Calu3 (cell line): ENCODE measurements at regions not wholly inside any gene's neighbourhood (a gene's known extent, or its start where the extent isn't known, plus 50 kb on each side); places are given as distances from the start of the nearest gene placed in this dataset.

ENCODE experiments used
- BruUV-seq: library from RNA; stranded (reverse); fragments of 400-500 nt; replicated peaks from 2 replicates; lab custom pipeline; 2021; lab: Mats Ljungman, UMichigan
- CTCF ChIA-PET: fragments of 300-600 bp; sonication (Branson Sonifier 250); formaldehyde crosslinking; loops from one replicate; lab custom pipeline; 2022; ENCODE audit warnings: antibody characterized with exemption; lab: Charles Lee
- DNase-seq: peaks from one replicate; pipeline ENCODE4 v3.0.0; 2022
- H3K27ac Mint-ChIP-seq: one replicate; pipeline ENCODE4 v1.8.0; 2022; ENCODE audit warnings: mixed read lengths; ENCODE audit not compliant: unreplicated experiment
- H3K27me3 Mint-ChIP-seq: one replicate; pipeline ENCODE4 v1.8.0; 2022; ENCODE audit warnings: mixed read lengths; ENCODE audit not compliant: unreplicated experiment
- H3K36me3 Mint-ChIP-seq: one replicate; pipeline ENCODE4 v1.8.0; 2022; ENCODE audit warnings: mild to moderate bottlenecking, moderate library complexity, mixed read lengths; ENCODE audit not compliant: insufficient read depth, unreplicated experiment
- H3K4me1 Mint-ChIP-seq: one replicate; pipeline ENCODE4 v1.8.0; 2022; ENCODE audit warnings: mild to moderate bottlenecking, low read depth, mixed read lengths; ENCODE audit not compliant: unreplicated experiment
- H3K4me3 Mint-ChIP-seq: one replicate; pipeline ENCODE4 v1.8.0; 2022; ENCODE audit warnings: mild to moderate bottlenecking, low read depth, moderate library complexity, mixed read lengths; ENCODE audit not compliant: unreplicated experiment
- H3K9me3 Mint-ChIP-seq: one replicate; pipeline ENCODE4 v1.8.0; 2022; ENCODE audit warnings: low read depth, mixed read lengths; ENCODE audit not compliant: unreplicated experiment
- intact Hi-C: fragments of 100-400 bp; cut with micrococcal nuclease; formaldehyde crosslinking; loops from one replicate; pipeline ENCODE4 v1.10.0; 2022; ENCODE audit not compliant: unreplicated experiment
- TF ChIP-seq, protein P1 (sequence below): fragments of 200-600 bp; IDR thresholded peaks from one replicate; pipeline ENCODE4 v1.8.0; 2022; ENCODE audit warnings: antibody characterized with exemption; ENCODE audit not compliant: unreplicated experiment

GRCh38 chr2:195009202-195009601, 647.8 kb upstream of the SLC39A10 start:
- Mint-ChIP-seq H3K9me3 (no peaks in the 10 kb centered on the region), H3K4me1 (no peaks in the 10 kb centered on the region), H3K4me3 (no peak overlapping the region), H3K36me3 (no peaks in the 10 kb centered on the region), H3K27me3 (no peaks in the 10 kb centered on the region), H3K27ac (no peak overlapping the region)
- no peak for DNase-seq
- CTCF ChIA-PET, result no interaction called here
- TF ChIP-seq, protein P1, sequence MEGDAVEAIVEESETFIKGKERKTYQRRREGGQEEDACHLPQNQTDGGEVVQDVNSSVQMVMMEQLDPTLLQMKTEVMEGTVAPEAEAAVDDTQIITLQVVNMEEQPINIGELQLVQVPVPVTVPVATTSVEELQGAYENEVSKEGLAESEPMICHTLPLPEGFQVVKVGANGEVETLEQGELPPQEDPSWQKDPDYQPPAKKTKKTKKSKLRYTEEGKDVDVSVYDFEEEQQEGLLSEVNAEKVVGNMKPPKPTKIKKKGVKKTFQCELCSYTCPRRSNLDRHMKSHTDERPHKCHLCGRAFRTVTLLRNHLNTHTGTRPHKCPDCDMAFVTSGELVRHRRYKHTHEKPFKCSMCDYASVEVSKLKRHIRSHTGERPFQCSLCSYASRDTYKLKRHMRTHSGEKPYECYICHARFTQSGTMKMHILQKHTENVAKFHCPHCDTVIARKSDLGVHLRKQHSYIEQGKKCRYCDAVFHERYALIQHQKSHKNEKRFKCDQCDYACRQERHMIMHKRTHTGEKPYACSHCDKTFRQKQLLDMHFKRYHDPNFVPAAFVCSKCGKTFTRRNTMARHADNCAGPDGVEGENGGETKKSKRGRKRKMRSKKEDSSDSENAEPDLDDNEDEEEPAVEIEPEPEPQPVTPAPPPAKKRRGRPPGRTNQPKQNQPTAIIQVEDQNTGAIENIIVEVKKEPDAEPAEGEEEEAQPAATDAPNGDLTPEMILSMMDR, result no peak
- intact Hi-C loops, result no loop called here
- no TSS peak for BruUV-seq

GRCh38 chr2:195006856-195007255, 650.2 kb upstream of the SLC39A10 start:
- CTCF ChIA-PET, result no interaction called here
- Mint-ChIP-seq H3K36me3 (no peaks in the 10 kb centered on the region), H3K9me3 (no peaks in the 10 kb centered on the region), H3K4me1 (no peaks in the 10 kb centered on the region), H3K27ac (no peak overlapping the region), H3K4me3 (no peak overlapping the region), H3K27me3 (no peaks in the 10 kb centered on the region)
- intact Hi-C loops, result no loop called here
- no TSS peak for BruUV-seq
- no peak for DNase-seq
- TF ChIP-seq, protein P1, result no peak

- CTCF ChIA-PET, result no interaction called here
- TF ChIP-seq, protein P1, result no peak
- no peaks in the 10 kb centered on the region for H3K36me3 Mint-ChIP-seq
- no peaks in the 10 kb centered on the region for H3K27me3 Mint-ChIP-seq
- H3K4me3 Mint-ChIP-seq, result no peak overlapping the region
- no TSS peak for BruUV-seq
- peaks cover 3% of the 10 kb centered on the region for H3K4me1 Mint-ChIP-seq
- no peak overlapping the region for H3K27ac Mint-ChIP-seq
- no peak for DNase-seq
- intact Hi-C loops, result no loop called here
- no peaks in the 10 kb centered on the region for H3K9me3 Mint-ChIP-seq
Observed at GRCh38 chr2:195003881-195004471, 653.0 kb upstream of the SLC39A10 start.

- Mint-ChIP-seq H3K27me3 (no peaks in the 10 kb centered on the region), H3K9me3 (no peaks in the 10 kb centered on the region), H3K36me3 (no peaks in the 10 kb centered on the region), H3K4me3 (no peak overlapping the region), H3K4me1 (peaks cover 5% of the 10 kb centered on the region), H3K27ac (no peak overlapping the region)
- no TSS peak for BruUV-seq
- CTCF ChIA-PET, result no interaction called here
- TF ChIP-seq, protein P1, result no peak
- no peak for DNase-seq
- intact Hi-C loops, result no loop called here
Observed at GRCh38 chr2:195001924-195002323, 655.1 kb upstream of the SLC39A10 start.
